Hepatocyte (in vitro differentiated cells): ENCODE measurements at regions not wholly inside any gene's neighbourhood (a gene's known extent, or its start where the extent isn't known, plus 50 kb on each side); places are given as distances from the start of the nearest gene placed in this dataset.

Source experiments
- EZH2 ChIP-seq: fragments of 200-600 bp; sonication (generic); IDR thresholded peaks from 2 replicates; pipeline ENCODE4 v1.6.1; 2016; ENCODE audit warnings: antibody characterized with exemption, mild to moderate bottlenecking, borderline replicate concordance
- EZH2phosphoT487 ChIP-seq: fragments of 200-600 bp; sonication (generic); IDR thresholded peaks from one replicate; pipeline ENCODE4 v1.6.1; 2018; ENCODE audit warnings: antibody characterized with exemption, mild to moderate bottlenecking, low read depth, moderate library complexity; ENCODE audit not compliant: unreplicated experiment, severe bottlenecking
- TF ChIP-seq, protein P1 (sequence below): fragments of 200-600 bp; sonication (generic); IDR thresholded peaks from 2 replicates; pipeline ENCODE4 v1.5.1; 2016; ENCODE audit warnings: antibody characterized with exemption, mild to moderate bottlenecking; ENCODE audit not compliant: poor library complexity

DNA sequence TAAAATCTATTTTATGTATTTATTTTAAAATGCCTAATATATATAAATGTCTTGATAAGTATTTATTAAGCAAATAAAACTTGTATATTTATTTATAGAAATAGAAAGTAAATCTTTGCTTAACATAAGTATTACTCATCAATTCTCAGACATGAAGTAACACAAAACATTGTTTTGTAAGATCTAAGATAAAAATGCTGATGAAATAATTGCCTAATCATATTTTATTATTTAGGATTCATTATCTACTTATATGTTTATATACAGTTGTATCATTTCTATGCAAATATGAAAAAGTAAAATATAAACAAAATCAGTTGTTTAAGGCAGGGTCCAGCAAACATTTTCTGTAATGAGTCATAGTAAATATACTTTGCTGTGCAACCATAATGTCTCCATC, 507.8 kb upstream of the CNTN5 start:
- TF ChIP-seq, protein P1, sequence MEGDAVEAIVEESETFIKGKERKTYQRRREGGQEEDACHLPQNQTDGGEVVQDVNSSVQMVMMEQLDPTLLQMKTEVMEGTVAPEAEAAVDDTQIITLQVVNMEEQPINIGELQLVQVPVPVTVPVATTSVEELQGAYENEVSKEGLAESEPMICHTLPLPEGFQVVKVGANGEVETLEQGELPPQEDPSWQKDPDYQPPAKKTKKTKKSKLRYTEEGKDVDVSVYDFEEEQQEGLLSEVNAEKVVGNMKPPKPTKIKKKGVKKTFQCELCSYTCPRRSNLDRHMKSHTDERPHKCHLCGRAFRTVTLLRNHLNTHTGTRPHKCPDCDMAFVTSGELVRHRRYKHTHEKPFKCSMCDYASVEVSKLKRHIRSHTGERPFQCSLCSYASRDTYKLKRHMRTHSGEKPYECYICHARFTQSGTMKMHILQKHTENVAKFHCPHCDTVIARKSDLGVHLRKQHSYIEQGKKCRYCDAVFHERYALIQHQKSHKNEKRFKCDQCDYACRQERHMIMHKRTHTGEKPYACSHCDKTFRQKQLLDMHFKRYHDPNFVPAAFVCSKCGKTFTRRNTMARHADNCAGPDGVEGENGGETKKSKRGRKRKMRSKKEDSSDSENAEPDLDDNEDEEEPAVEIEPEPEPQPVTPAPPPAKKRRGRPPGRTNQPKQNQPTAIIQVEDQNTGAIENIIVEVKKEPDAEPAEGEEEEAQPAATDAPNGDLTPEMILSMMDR: no peak
- no peak for TF ChIP-seq EZH2
- TF ChIP-seq EZH2phosphoT487: no peak
